Liver (tissue), 8 donors: ENCODE measurements at regions not wholly inside any gene's neighbourhood (a gene's known extent, or its start where the extent isn't known, plus 50 kb on each side); places are given as distances from the start of the nearest gene placed in this dataset.

Experiments used
- DNase-seq: peaks from one replicate; pipeline ENCODE4 v3.0.0-alpha.2; 2017; ENCODE audit warnings: low spot score
- H3K27ac ChIP-seq, 2 donors: one replicate each; pipeline ENCODE4 v1.7.0; 2013; ENCODE audit warnings: inconsistent platforms in 2 of 2, low read length in 2 of 2, control low read depth in 1 of 2, low read depth in 1 of 2, mild to moderate bottlenecking in 1 of 2
- H3K27me3 ChIP-seq, 4 donors: one replicate each; pipeline versions ENCODE4 v1.6.1 to v1.7.0; 2013; ENCODE audit warnings: low read length in 3 of 4, inconsistent platforms in 1 of 4, mild to moderate bottlenecking in 1 of 4, moderate library complexity in 1 of 4; ENCODE audit not compliant: control insufficient read depth in 4 of 4, insufficient read depth in 4 of 4
- H3K36me3 ChIP-seq, 4 donors: one replicate each; pipeline versions ENCODE4 v1.6.1 to v1.7.0; 2013; ENCODE audit warnings: low read length in 3 of 4, mild to moderate bottlenecking in 3 of 4, low read depth in 1 of 4, moderate library complexity in 1 of 4; ENCODE audit not compliant: control insufficient read depth in 4 of 4, insufficient read depth in 3 of 4
- H3K4me1 ChIP-seq, 4 donors: one replicate each; pipeline versions ENCODE4 v1.6.1 to v1.7.0; 2013; ENCODE audit warnings: low read length in 3 of 4, mild to moderate bottlenecking in 3 of 4, moderate library complexity in 1 of 4; ENCODE audit not compliant: control insufficient read depth in 4 of 4, insufficient read depth in 4 of 4
- H3K4me3 ChIP-seq, 3 donors: one replicate each; pipeline versions ENCODE4 v1.6.1 to v1.7.0; 2013; ENCODE audit warnings: low read length in 3 of 3, control low read depth in 1 of 3, low read depth in 1 of 3, mild to moderate bottlenecking in 1 of 3
- H3K9ac ChIP-seq, 2 donors: one replicate each; pipeline ENCODE4 v1.7.0; 2013; ENCODE audit warnings: low read length in 2 of 2, mild to moderate bottlenecking in 2 of 2, moderate library complexity in 2 of 2, control low read depth in 1 of 2, low read depth in 1 of 2
- H3K9me3 ChIP-seq, 4 donors: one replicate each; pipeline versions ENCODE4 v1.6.1 to v1.7.0; 2013; ENCODE audit warnings: low read length in 3 of 4; ENCODE audit not compliant: control insufficient read depth in 4 of 4
- EGR1 ChIP-seq, 2 donors: IDR thresholded peaks; 2 replicates each; pipeline ENCODE4 v1.6.1; 2016 to 2018; ENCODE audit warnings: antibody characterized with exemption in 2 of 2, low read depth in 2 of 2
- FOXA1 ChIP-seq: IDR thresholded peaks from 2 replicates; pipeline ENCODE4 v1.6.1; 2016; ENCODE audit warnings: antibody characterized with exemption
- FOXA2 ChIP-seq: IDR thresholded peaks from 2 replicates; pipeline ENCODE4 v1.6.1; 2016; ENCODE audit warnings: antibody characterized with exemption
- GABPA ChIP-seq, 2 donors: IDR thresholded peaks in 1 of 2; conservative IDR thresholded peaks in 1 of 2; 2 replicates each; pipeline ENCODE4 v1.6.1; 2016; ENCODE audit warnings: antibody characterized with exemption in 2 of 2, mild to moderate bottlenecking in 1 of 2, moderate library complexity in 1 of 2
- HNF4A ChIP-seq, 2 donors: conservative IDR thresholded peaks; 2 replicates each; pipeline ENCODE4 v1.6.1; 2016; ENCODE audit warnings: antibody characterized with exemption in 2 of 2, mild to moderate bottlenecking in 2 of 2
- HNF4G ChIP-seq: IDR thresholded peaks from 2 replicates; pipeline ENCODE4 v1.6.1; 2016; ENCODE audit warnings: antibody characterized with exemption
- JUND ChIP-seq, 2 donors: IDR thresholded peaks; 2 replicates each; pipeline ENCODE4 v1.6.1; 2016; ENCODE audit warnings: antibody characterized with exemption in 2 of 2
- NR2F2 ChIP-seq: IDR thresholded peaks from 2 replicates; pipeline ENCODE4 v1.6.1; 2016; ENCODE audit warnings: antibody characterized with exemption
- RAD21 ChIP-seq, 2 donors: IDR thresholded peaks; 2 replicates each; pipeline ENCODE4 v1.6.1; 2016; ENCODE audit warnings: antibody characterized with exemption in 2 of 2, mild to moderate bottlenecking in 2 of 2
- RXRA ChIP-seq, 2 donors: IDR thresholded peaks; 2 replicates each; pipeline ENCODE4 v1.6.1; 2017 to 2018; ENCODE audit warnings: antibody characterized with exemption in 2 of 2, mild to moderate bottlenecking in 1 of 2
- SP1 ChIP-seq: IDR thresholded peaks from 2 replicates; pipeline ENCODE4 v1.6.1; 2018; ENCODE audit warnings: antibody characterized with exemption, mild to moderate bottlenecking
- TAF1 ChIP-seq: conservative IDR thresholded peaks from 2 replicates; pipeline ENCODE4 v1.6.1; 2016; ENCODE audit warnings: antibody characterized with exemption, mild to moderate bottlenecking
- YY1 ChIP-seq: IDR thresholded peaks from 2 replicates; pipeline ENCODE4 v1.6.1; 2016; ENCODE audit warnings: antibody characterized with exemption, mild to moderate bottlenecking
- WGBS: extraction: QIAGEN DNeasy Blood & Tissue Kit; methylation state at CpG from one replicate; pipeline ENCODE4 v1.1.7; 2013; 5-methylcytosine and 5-hydroxymethylcytosine counted together
- TF ChIP-seq, protein P1 (sequence below): IDR thresholded peaks from 2 replicates; pipeline ENCODE4 v1.6.1; 2016; ENCODE audit warnings: antibody characterized with exemption
- TF ChIP-seq, protein P2 (sequence below): fragments of 150-350 bp; IDR thresholded peaks from 2 replicates; pipeline ENCODE4 v1.5.1; 2017; ENCODE audit warnings: improper control_type of control experiment, low read depth, low read length; ENCODE audit not compliant: missing input control
- TF ChIP-seq, protein P3 (sequence below): IDR thresholded peaks from 2 replicates; pipeline ENCODE4 v1.6.1; 2016; ENCODE audit warnings: antibody characterized with exemption
- TF ChIP-seq, protein P4 (sequence below): IDR thresholded peaks from 2 replicates; pipeline ENCODE4 v1.6.1; 2016; ENCODE audit warnings: antibody characterized with exemption
- TF ChIP-seq, protein P5 (sequence below): IDR thresholded peaks from 2 replicates; pipeline ENCODE4 v1.6.1; 2016; ENCODE audit warnings: antibody characterized with exemption, mild to moderate bottlenecking
- donor health status: healthy.
- donor health status: healthy.
- donor health status: healthy.
- donor health status: healthy.
- donor health status: healthy.

DNA sequence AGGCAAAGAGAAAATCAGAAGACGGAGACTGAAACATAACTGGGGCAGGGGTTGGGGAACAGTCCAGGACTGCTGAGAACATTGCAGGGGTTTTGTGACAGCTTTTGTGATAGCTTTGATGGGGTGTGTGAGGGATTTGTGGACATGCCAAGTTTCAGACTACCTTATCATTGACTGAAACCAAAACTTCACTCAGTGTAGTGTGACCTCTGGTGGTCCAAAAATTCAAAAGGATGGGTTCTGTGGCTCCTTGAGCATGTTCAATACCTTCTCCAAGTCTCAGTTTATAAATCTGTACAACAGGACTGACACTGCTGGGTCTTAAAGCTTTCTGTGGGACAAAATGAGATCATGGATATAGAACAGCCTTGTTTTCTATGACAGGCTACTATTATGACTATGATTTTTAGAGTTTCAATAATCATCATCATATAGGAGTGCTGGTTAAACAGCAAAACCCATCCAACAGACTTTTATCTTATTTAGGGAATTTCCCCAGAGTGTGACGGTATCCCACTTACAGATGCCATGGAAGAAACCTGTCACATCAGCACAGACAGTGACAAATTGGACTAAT, 259.2 kb upstream of the SLC14A2 start:
- no peak overlapping the region for H3K9ac ChIP-seq
- H3K27ac ChIP-seq: no peak overlapping the region
- no peaks in the 10 kb centered on the region for H3K36me3 ChIP-seq
- WGBS: 87% methylated on average over 2 of the region's 2 CpGs
- no peaks in the 10 kb centered on the region for H3K4me1 ChIP-seq
- no peak overlapping the region for H3K4me3 ChIP-seq
- DNase-seq: no peak
- H3K27me3 ChIP-seq: no peaks in the 10 kb centered on the region
- TF ChIP-seq, protein P1, sequence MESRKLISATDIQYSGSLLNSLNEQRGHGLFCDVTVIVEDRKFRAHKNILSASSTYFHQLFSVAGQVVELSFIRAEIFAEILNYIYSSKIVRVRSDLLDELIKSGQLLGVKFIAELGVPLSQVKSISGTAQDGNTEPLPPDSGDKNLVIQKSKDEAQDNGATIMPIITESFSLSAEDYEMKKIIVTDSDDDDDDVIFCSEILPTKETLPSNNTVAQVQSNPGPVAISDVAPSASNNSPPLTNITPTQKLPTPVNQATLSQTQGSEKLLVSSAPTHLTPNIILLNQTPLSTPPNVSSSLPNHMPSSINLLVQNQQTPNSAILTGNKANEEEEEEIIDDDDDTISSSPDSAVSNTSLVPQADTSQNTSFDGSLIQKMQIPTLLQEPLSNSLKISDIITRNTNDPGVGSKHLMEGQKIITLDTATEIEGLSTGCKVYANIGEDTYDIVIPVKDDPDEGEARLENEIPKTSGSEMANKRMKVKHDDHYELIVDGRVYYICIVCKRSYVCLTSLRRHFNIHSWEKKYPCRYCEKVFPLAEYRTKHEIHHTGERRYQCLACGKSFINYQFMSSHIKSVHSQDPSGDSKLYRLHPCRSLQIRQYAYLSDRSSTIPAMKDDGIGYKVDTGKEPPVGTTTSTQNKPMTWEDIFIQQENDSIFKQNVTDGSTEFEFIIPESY: no peak
- TF ChIP-seq, protein P2, sequence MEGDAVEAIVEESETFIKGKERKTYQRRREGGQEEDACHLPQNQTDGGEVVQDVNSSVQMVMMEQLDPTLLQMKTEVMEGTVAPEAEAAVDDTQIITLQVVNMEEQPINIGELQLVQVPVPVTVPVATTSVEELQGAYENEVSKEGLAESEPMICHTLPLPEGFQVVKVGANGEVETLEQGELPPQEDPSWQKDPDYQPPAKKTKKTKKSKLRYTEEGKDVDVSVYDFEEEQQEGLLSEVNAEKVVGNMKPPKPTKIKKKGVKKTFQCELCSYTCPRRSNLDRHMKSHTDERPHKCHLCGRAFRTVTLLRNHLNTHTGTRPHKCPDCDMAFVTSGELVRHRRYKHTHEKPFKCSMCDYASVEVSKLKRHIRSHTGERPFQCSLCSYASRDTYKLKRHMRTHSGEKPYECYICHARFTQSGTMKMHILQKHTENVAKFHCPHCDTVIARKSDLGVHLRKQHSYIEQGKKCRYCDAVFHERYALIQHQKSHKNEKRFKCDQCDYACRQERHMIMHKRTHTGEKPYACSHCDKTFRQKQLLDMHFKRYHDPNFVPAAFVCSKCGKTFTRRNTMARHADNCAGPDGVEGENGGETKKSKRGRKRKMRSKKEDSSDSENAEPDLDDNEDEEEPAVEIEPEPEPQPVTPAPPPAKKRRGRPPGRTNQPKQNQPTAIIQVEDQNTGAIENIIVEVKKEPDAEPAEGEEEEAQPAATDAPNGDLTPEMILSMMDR: peak; percentile 22
- TF ChIP-seq JUND (IDR thresholded peaks at IDR 0.05): no peak
- TF ChIP-seq RAD21 (IDR thresholded peaks at IDR 0.05): peak; percentile 50 to 55
- TF ChIP-seq GABPA (IDR thresholded peaks at IDR 0.05 in 1 of 2, conservative IDR thresholded peaks at IDR 0.05 in 1 of 2): no peak
- no peaks in the 10 kb centered on the region for H3K9me3 ChIP-seq

DNA sequence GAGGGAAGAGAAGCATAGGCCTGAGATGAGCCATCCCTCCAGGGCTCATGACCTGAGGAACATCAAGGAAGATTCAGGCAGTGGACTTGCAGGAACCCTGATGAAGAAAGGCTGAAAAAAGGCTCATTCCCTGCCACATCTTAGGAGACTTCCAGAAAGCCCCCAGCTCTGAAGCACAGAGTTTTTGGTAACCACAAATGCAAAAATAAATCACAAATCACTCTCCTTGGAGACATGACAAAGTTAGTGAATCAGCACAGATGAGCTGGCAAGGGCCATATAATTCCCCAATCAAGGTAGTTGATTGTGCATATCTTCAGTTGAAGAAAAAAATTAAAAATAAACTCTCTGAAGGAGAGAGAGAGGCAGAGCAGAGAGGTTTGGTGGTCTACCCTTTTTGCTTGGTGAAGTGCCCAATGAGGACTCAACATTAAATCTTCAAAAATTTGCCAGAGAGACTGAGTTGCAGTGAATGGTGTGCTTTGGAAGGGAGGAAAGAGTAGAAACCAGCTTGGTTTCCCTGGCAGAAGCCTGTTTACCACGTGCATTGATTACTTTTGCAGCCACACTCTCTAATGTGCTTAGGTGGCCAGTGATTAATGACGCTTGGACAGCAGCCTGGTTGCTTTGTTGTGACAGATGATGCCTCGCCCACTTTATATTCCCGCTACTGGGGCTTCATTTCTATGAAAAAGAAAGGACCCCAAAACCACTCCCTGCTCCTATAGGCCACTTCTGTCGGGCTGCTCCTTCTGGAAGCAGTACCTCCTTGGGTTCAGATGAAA, 257.4 kb upstream of the SLC14A2 start:
- H3K27me3 ChIP-seq: no peaks in the 10 kb centered on the region
- WGBS: 78% methylated on average over 5 of the region's 5 CpGs
- H3K36me3 ChIP-seq: no peaks in the 10 kb centered on the region
- no peak overlapping the region for H3K4me3 ChIP-seq
- H3K9ac ChIP-seq: no peak overlapping the region
- TF ChIP-seq FOXA1 (no peak), EGR1 (IDR thresholded peaks at IDR 0.05; ENCODE audit: low read depth in 2 of 2) (no peak), RAD21 (IDR thresholded peaks at IDR 0.05) (no peak), HNF4G (no peak), SP1 (no peak), JUND (IDR thresholded peaks at IDR 0.05) (no peak), FOXA2 (no peak), RXRA (IDR thresholded peaks at IDR 0.05) (no peak), NR2F2 (no peak), TAF1 (no peak), GABPA (IDR thresholded peaks at IDR 0.05 in 1 of 2, conservative IDR thresholded peaks at IDR 0.05 in 1 of 2) (no peak), YY1 (no peak), HNF4A (conservative IDR thresholded peaks at IDR 0.05) (no peak)
- TF ChIP-seq, protein P3, sequence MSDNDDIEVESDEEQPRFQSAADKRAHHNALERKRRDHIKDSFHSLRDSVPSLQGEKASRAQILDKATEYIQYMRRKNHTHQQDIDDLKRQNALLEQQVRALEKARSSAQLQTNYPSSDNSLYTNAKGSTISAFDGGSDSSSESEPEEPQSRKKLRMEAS: no peak
- TF ChIP-seq, protein P4, sequence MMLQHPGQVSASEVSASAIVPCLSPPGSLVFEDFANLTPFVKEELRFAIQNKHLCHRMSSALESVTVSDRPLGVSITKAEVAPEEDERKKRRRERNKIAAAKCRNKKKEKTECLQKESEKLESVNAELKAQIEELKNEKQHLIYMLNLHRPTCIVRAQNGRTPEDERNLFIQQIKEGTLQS: no peak
- TF ChIP-seq, protein P2: no peak
- TF ChIP-seq, protein P5, sequence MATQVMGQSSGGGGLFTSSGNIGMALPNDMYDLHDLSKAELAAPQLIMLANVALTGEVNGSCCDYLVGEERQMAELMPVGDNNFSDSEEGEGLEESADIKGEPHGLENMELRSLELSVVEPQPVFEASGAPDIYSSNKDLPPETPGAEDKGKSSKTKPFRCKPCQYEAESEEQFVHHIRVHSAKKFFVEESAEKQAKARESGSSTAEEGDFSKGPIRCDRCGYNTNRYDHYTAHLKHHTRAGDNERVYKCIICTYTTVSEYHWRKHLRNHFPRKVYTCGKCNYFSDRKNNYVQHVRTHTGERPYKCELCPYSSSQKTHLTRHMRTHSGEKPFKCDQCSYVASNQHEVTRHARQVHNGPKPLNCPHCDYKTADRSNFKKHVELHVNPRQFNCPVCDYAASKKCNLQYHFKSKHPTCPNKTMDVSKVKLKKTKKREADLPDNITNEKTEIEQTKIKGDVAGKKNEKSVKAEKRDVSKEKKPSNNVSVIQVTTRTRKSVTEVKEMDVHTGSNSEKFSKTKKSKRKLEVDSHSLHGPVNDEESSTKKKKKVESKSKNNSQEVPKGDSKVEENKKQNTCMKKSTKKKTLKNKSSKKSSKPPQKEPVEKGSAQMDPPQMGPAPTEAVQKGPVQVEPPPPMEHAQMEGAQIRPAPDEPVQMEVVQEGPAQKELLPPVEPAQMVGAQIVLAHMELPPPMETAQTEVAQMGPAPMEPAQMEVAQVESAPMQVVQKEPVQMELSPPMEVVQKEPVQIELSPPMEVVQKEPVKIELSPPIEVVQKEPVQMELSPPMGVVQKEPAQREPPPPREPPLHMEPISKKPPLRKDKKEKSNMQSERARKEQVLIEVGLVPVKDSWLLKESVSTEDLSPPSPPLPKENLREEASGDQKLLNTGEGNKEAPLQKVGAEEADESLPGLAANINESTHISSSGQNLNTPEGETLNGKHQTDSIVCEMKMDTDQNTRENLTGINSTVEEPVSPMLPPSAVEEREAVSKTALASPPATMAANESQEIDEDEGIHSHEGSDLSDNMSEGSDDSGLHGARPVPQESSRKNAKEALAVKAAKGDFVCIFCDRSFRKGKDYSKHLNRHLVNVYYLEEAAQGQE: no peak
- TF ChIP-seq, protein P1: no peak
- no peaks in the 10 kb centered on the region for H3K9me3 ChIP-seq
- no peak for DNase-seq
- no peaks in the 10 kb centered on the region for H3K4me1 ChIP-seq
- H3K27ac ChIP-seq: no peak overlapping the region
